ENCODE measurements at regions not wholly inside any gene's neighbourhood (a gene's known extent, or its start where the extent isn't known, plus 50 kb on each side); places are given as distances from the start of the nearest gene placed in this dataset.

- TF ChIP-seq, protein P1, sequence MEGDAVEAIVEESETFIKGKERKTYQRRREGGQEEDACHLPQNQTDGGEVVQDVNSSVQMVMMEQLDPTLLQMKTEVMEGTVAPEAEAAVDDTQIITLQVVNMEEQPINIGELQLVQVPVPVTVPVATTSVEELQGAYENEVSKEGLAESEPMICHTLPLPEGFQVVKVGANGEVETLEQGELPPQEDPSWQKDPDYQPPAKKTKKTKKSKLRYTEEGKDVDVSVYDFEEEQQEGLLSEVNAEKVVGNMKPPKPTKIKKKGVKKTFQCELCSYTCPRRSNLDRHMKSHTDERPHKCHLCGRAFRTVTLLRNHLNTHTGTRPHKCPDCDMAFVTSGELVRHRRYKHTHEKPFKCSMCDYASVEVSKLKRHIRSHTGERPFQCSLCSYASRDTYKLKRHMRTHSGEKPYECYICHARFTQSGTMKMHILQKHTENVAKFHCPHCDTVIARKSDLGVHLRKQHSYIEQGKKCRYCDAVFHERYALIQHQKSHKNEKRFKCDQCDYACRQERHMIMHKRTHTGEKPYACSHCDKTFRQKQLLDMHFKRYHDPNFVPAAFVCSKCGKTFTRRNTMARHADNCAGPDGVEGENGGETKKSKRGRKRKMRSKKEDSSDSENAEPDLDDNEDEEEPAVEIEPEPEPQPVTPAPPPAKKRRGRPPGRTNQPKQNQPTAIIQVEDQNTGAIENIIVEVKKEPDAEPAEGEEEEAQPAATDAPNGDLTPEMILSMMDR (IDR thresholded peaks at IDR 0.05): no peak
- TF ChIP-seq POLR2A (IDR thresholded peaks at IDR 0.05): no peak
These were observed 139.5 kb upstream of the GRM3 start for GRCh38 chr7:86504229-86504628.

All from esophagus squamous epithelium (tissue), 4 donors.